ENCODE measurements at regions not wholly inside any gene's neighbourhood (a gene's known extent, or its start where the extent isn't known, plus 50 kb on each side); places are given as distances from the start of the nearest gene placed in this dataset.

GRCh38 chr5:160923411-160923810, 71.4 kb upstream of the ATP10B start:
- TF ChIP-seq CTCF (IDR thresholded peaks at IDR 0.05 in 4 of 5, conservative IDR thresholded peaks at IDR 0.05 in 1 of 5) (no peak), POLR2A (IDR thresholded peaks at IDR 0.05) (no peak)
